ENCODE measurements at regions not wholly inside any gene's neighbourhood (a gene's known extent, or its start where the extent isn't known, plus 50 kb on each side); places are given as distances from the start of the nearest gene placed in this dataset.

GRCh38 chr16:80079072-80079471 is 461.7 kb upstream of the DYNLRB2 start:
- CTCF ChIA-PET, result no interaction called here
- no peak overlapping the region for H3K27ac ChIP-seq (ENCODE audit: low read depth, low read length)
- POLR2A ChIA-PET, result interaction anchor here (0.8 kb wide), 1 partner anchor 225 kb away, joined by 3 read pairs; no protein-coding TSS in a partner anchor
- no peaks in the 10 kb centered on the region for H3K27me3 ChIP-seq (ENCODE audit: control insufficient read depth, insufficient read depth, low read length)
- H3K4me3 ChIP-seq (ENCODE audit: low read depth, low read length), result no peak overlapping the region
- TF ChIP-seq CTCF (IDR thresholded peaks at IDR 0.05; ENCODE audit: low read depth, low read length), result no peak
- no peak for DNase-seq (ENCODE audit: low read depth, low spot score)
- no peaks in the 10 kb centered on the region for H3K9me3 ChIP-seq (ENCODE audit: control insufficient read depth, insufficient read depth, low read length)

- ChIA-PET POLR2A (no interaction called here), CTCF (interaction anchor here (1.2 kb wide), 1 partner anchor 289 kb away, joined by 3 read pairs; no protein-coding TSS in a partner anchor)
- no peaks in the 10 kb centered on the region for H3K9me3 ChIP-seq (ENCODE audit: control insufficient read depth, insufficient read depth, low read length)
- no peak for DNase-seq (ENCODE audit: low read depth, low spot score)
- TF ChIP-seq CTCF (IDR thresholded peaks at IDR 0.05; ENCODE audit: low read depth, low read length), result no peak
- H3K27ac ChIP-seq (ENCODE audit: low read depth, low read length), result no peak overlapping the region
- no peak overlapping the region for H3K4me3 ChIP-seq (ENCODE audit: low read depth, low read length)
- no peaks in the 10 kb centered on the region for H3K27me3 ChIP-seq (ENCODE audit: control insufficient read depth, insufficient read depth, low read length)
These were observed 463.1 kb upstream of the DYNLRB2 start for GRCh38 chr16:80077696-80078095.

- DNase-seq (ENCODE audit: low read depth, low spot score), result no peak
- Histone ChIP-seq H3K4me3 (ENCODE audit: low read depth, low read length) (no peak overlapping the region), H3K9me3 (ENCODE audit: control insufficient read depth, insufficient read depth, low read length) (no peaks in the 10 kb centered on the region), H3K27me3 (ENCODE audit: control insufficient read depth, insufficient read depth, low read length) (no peaks in the 10 kb centered on the region), H3K27ac (ENCODE audit: low read depth, low read length) (no peak overlapping the region)
- TF ChIP-seq CTCF (IDR thresholded peaks at IDR 0.05; ENCODE audit: low read depth, low read length), result no peak
- ChIA-PET CTCF (no interaction called here), POLR2A (no interaction called here)
These were observed 466.5 kb upstream of the DYNLRB2 start for GRCh38 chr16:80074329-80074728.

GRCh38 chr16:80071964-80072456 is 468.8 kb upstream of the DYNLRB2 start:
- TF ChIP-seq CTCF (IDR thresholded peaks at IDR 0.05; ENCODE audit: low read depth, low read length), result no peak
- Histone ChIP-seq H3K4me3 (ENCODE audit: low read depth, low read length) (no peak overlapping the region), H3K9me3 (ENCODE audit: control insufficient read depth, insufficient read depth, low read length) (no peaks in the 10 kb centered on the region), H3K27me3 (ENCODE audit: control insufficient read depth, insufficient read depth, low read length) (no peaks in the 10 kb centered on the region), H3K27ac (ENCODE audit: low read depth, low read length) (peak overlapping the region; percentile 23)
- ChIA-PET POLR2A (no interaction called here), CTCF (no interaction called here)
- no peak for DNase-seq (ENCODE audit: low read depth, low spot score)

- DNase-seq (ENCODE audit: low read depth, low spot score), result no peak
- Histone ChIP-seq H3K9me3 (ENCODE audit: control insufficient read depth, insufficient read depth, low read length) (no peaks in the 10 kb centered on the region), H3K4me3 (ENCODE audit: low read depth, low read length) (no peak overlapping the region), H3K27me3 (ENCODE audit: control insufficient read depth, insufficient read depth, low read length) (peaks cover 2% of the 10 kb centered on the region), H3K27ac (ENCODE audit: low read depth, low read length) (no peak overlapping the region)
- ChIA-PET CTCF (no interaction called here), POLR2A (no interaction called here)
- no peak for TF ChIP-seq CTCF (IDR thresholded peaks at IDR 0.05; ENCODE audit: low read depth, low read length)
These were observed 466.5 kb upstream of the MAF start for GRCh38 chr16:80066805-80067580.
